ENCODE measurements at regions not wholly inside any gene's neighbourhood (a gene's known extent, or its start where the extent isn't known, plus 50 kb on each side); places are given as distances from the start of the nearest gene placed in this dataset.

- no peaks in the 10 kb centered on the region for H3K36me3 ChIP-seq (ENCODE audit: control insufficient read depth in 1 of 2, insufficient read depth in 2 of 2, low read length in 2 of 2)
- no peak overlapping the region for H3K4me3 ChIP-seq (ENCODE audit: low read depth in 1 of 2, low read length in 2 of 2)
- no peak overlapping the region for H3K27ac ChIP-seq (ENCODE audit: low read depth, low read length)
- H3K9ac ChIP-seq (ENCODE audit: low read depth in 1 of 2, low read length in 2 of 2): no peak overlapping the region
- H3K27me3 ChIP-seq (ENCODE audit: control insufficient read depth in 1 of 2, insufficient read depth in 2 of 2, low read length in 2 of 2): no peaks in the 10 kb centered on the region
- no peaks in the 10 kb centered on the region for H3K4me1 ChIP-seq (ENCODE audit: control insufficient read depth in 1 of 2, insufficient read depth in 2 of 2, low read length in 2 of 2)
- peaks cover 0 to 5% of the 10 kb centered on the region in 2 donors for H3K9me3 ChIP-seq (ENCODE audit: control insufficient read depth in 1 of 2, low read length in 2 of 2)
These were observed 352.5 kb downstream of the GPM6A start for GRCh38 chr4:175459571-175459970.

GRCh38 chr4:175460414-175460813 lies 351.6 kb downstream of the GPM6A start:
- H3K27ac ChIP-seq (ENCODE audit: low read depth, low read length): no peak overlapping the region
- H3K9me3 ChIP-seq (ENCODE audit: control insufficient read depth in 1 of 2, low read length in 2 of 2): peaks cover 0 to 1% of the 10 kb centered on the region in 2 donors
- no peaks in the 10 kb centered on the region for H3K36me3 ChIP-seq (ENCODE audit: control insufficient read depth in 1 of 2, insufficient read depth in 2 of 2, low read length in 2 of 2)
- no peaks in the 10 kb centered on the region for H3K4me1 ChIP-seq (ENCODE audit: control insufficient read depth in 1 of 2, insufficient read depth in 2 of 2, low read length in 2 of 2)
- no peaks in the 10 kb centered on the region for H3K27me3 ChIP-seq (ENCODE audit: control insufficient read depth in 1 of 2, insufficient read depth in 2 of 2, low read length in 2 of 2)
- no peak overlapping the region for H3K9ac ChIP-seq (ENCODE audit: low read depth in 1 of 2, low read length in 2 of 2)
- no peak overlapping the region for H3K4me3 ChIP-seq (ENCODE audit: low read depth in 1 of 2, low read length in 2 of 2)

GRCh38 chr4:175469514-175469913 lies 342.6 kb downstream of the GPM6A start:
- Histone ChIP-seq H3K27me3 (ENCODE audit: control insufficient read depth in 1 of 2, insufficient read depth in 2 of 2, low read length in 2 of 2) (no peaks in the 10 kb centered on the region), H3K4me3 (ENCODE audit: low read depth in 1 of 2, low read length in 2 of 2) (no peak overlapping the region), H3K36me3 (ENCODE audit: control insufficient read depth in 1 of 2, insufficient read depth in 2 of 2, low read length in 2 of 2) (no peaks in the 10 kb centered on the region), H3K4me1 (ENCODE audit: control insufficient read depth in 1 of 2, insufficient read depth in 2 of 2, low read length in 2 of 2) (no peaks in the 10 kb centered on the region), H3K27ac (ENCODE audit: low read depth, low read length) (no peak overlapping the region), H3K9me3 (ENCODE audit: control insufficient read depth in 1 of 2, low read length in 2 of 2) (no peaks in the 10 kb centered on the region), H3K9ac (ENCODE audit: low read depth in 1 of 2, low read length in 2 of 2) (no peak overlapping the region)

- Histone ChIP-seq H3K36me3 (ENCODE audit: control insufficient read depth in 1 of 2, insufficient read depth in 2 of 2, low read length in 2 of 2) (no peaks in the 10 kb centered on the region), H3K4me1 (ENCODE audit: control insufficient read depth in 1 of 2, insufficient read depth in 2 of 2, low read length in 2 of 2) (no peaks in the 10 kb centered on the region), H3K4me3 (ENCODE audit: low read depth in 1 of 2, low read length in 2 of 2) (no peak overlapping the region), H3K27me3 (ENCODE audit: control insufficient read depth in 1 of 2, insufficient read depth in 2 of 2, low read length in 2 of 2) (no peaks in the 10 kb centered on the region), H3K27ac (ENCODE audit: low read depth, low read length) (no peak overlapping the region), H3K9me3 (ENCODE audit: control insufficient read depth in 1 of 2, low read length in 2 of 2) (no peaks in the 10 kb centered on the region), H3K9ac (ENCODE audit: low read depth in 1 of 2, low read length in 2 of 2) (no peak overlapping the region)
These were observed 341.9 kb downstream of the GPM6A start for GRCh38 chr4:175470131-175470530.

DNA sequence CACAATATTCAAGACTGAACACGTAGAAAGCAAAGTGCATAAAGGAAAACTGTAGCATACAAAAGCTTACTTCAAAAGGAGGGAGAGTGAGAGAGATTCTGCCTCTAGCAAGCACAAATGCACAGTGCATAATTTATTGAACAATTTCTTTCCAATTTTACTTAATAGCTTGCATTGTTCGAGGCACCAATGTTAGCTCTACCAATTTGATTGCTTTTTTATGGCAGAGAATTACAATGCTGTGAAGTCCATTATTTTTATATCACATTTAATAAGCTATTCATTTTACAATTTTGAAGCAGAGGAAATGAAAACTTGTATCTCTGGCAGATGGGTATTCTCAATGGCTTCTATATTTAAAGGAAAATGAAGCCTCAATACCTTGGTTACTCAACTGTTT lies 331.7 kb downstream of the GPM6A start:
- H3K9me3 ChIP-seq (ENCODE audit: control insufficient read depth in 1 of 2, low read length in 2 of 2): no peaks in the 10 kb centered on the region
- H3K4me3 ChIP-seq (ENCODE audit: low read depth in 1 of 2, low read length in 2 of 2): no peak overlapping the region
- H3K9ac ChIP-seq (ENCODE audit: low read depth in 1 of 2, low read length in 2 of 2): no peak overlapping the region
- no peaks in the 10 kb centered on the region for H3K4me1 ChIP-seq (ENCODE audit: control insufficient read depth in 1 of 2, insufficient read depth in 2 of 2, low read length in 2 of 2)
- no peak overlapping the region for H3K27ac ChIP-seq (ENCODE audit: low read depth, low read length)
- H3K36me3 ChIP-seq (ENCODE audit: control insufficient read depth in 1 of 2, insufficient read depth in 2 of 2, low read length in 2 of 2): no peaks in the 10 kb centered on the region
- no peaks in the 10 kb centered on the region for H3K27me3 ChIP-seq (ENCODE audit: control insufficient read depth in 1 of 2, insufficient read depth in 2 of 2, low read length in 2 of 2)

- H3K27me3 ChIP-seq (ENCODE audit: control insufficient read depth in 1 of 2, insufficient read depth in 2 of 2, low read length in 2 of 2): no peaks in the 10 kb centered on the region
- H3K36me3 ChIP-seq (ENCODE audit: control insufficient read depth in 1 of 2, insufficient read depth in 2 of 2, low read length in 2 of 2): no peaks in the 10 kb centered on the region
- no peak overlapping the region for H3K27ac ChIP-seq (ENCODE audit: low read depth, low read length)
- peaks cover 0 to 5% of the 10 kb centered on the region in 2 donors for H3K9me3 ChIP-seq (ENCODE audit: control insufficient read depth in 1 of 2, low read length in 2 of 2)
- no peak overlapping the region for H3K9ac ChIP-seq (ENCODE audit: low read depth in 1 of 2, low read length in 2 of 2)
- no peaks in the 10 kb centered on the region for H3K4me1 ChIP-seq (ENCODE audit: control insufficient read depth in 1 of 2, insufficient read depth in 2 of 2, low read length in 2 of 2)
- H3K4me3 ChIP-seq (ENCODE audit: low read depth in 1 of 2, low read length in 2 of 2): no peak overlapping the region
These were observed 312.2 kb downstream of the GPM6A start for GRCh38 chr4:175499735-175500352.

GRCh38 chr4:175504318-175504717 lies 307.7 kb downstream of the GPM6A start:
- no peaks in the 10 kb centered on the region for H3K27me3 ChIP-seq (ENCODE audit: control insufficient read depth in 1 of 2, insufficient read depth in 2 of 2, low read length in 2 of 2)
- H3K4me3 ChIP-seq (ENCODE audit: low read depth in 1 of 2, low read length in 2 of 2): no peak overlapping the region
- no peaks in the 10 kb centered on the region for H3K36me3 ChIP-seq (ENCODE audit: control insufficient read depth in 1 of 2, insufficient read depth in 2 of 2, low read length in 2 of 2)
- no peak overlapping the region for H3K27ac ChIP-seq (ENCODE audit: low read depth, low read length)
- H3K9ac ChIP-seq (ENCODE audit: low read depth in 1 of 2, low read length in 2 of 2): no peak overlapping the region
- H3K4me1 ChIP-seq (ENCODE audit: control insufficient read depth in 1 of 2, insufficient read depth in 2 of 2, low read length in 2 of 2): no peaks in the 10 kb centered on the region
- H3K9me3 ChIP-seq (ENCODE audit: control insufficient read depth in 1 of 2, low read length in 2 of 2): no peaks in the 10 kb centered on the region

DNA sequence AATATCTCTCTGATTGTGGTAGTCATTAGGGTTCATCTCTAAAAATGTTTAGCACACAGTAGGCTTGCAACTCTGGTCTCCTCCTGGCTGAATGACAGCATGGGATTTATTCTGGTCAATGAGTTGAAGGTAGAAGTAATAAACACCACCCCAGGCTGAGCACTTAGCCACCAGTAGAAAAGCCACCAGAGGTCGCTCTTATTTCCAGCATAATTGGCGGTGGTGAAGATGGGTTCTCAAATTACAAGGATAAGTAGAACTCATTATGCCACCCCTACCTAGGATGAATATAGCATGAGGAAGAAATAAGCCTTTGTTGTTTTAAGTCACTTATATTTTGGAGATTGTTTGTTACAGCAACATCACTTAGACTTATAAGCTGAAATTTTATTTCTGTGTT lies 302.7 kb downstream of the GPM6A start:
- Histone ChIP-seq H3K9me3 (ENCODE audit: control insufficient read depth in 1 of 2, low read length in 2 of 2) (no peaks in the 10 kb centered on the region), H3K4me3 (ENCODE audit: low read depth in 1 of 2, low read length in 2 of 2) (no peak overlapping the region), H3K36me3 (ENCODE audit: control insufficient read depth in 1 of 2, insufficient read depth in 2 of 2, low read length in 2 of 2) (no peaks in the 10 kb centered on the region), H3K27ac (ENCODE audit: low read depth, low read length) (no peak overlapping the region), H3K4me1 (ENCODE audit: control insufficient read depth in 1 of 2, insufficient read depth in 2 of 2, low read length in 2 of 2) (no peaks in the 10 kb centered on the region), H3K27me3 (ENCODE audit: control insufficient read depth in 1 of 2, insufficient read depth in 2 of 2, low read length in 2 of 2) (no peaks in the 10 kb centered on the region), H3K9ac (ENCODE audit: low read depth in 1 of 2, low read length in 2 of 2) (no peak overlapping the region)

DNA sequence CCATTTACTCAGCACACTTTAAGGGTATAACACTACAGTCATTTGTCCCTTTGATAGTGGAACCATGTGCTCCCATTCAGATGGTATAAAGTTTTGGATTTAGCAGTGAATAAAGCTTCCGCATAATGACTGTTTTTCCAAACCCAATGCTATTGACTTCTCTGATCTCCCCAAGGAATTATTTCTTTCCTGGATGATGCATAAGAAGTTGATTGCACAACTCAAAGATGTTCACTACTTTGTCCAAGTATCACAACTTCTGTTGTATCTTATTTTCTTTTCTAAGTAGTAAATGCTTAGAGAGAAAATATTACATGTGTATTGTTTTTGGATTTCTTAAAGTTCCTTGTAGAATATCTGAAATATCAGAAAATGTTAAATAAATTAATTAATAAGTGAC lies 300.2 kb downstream of the GPM6A start:
- Histone ChIP-seq H3K4me3 (ENCODE audit: low read depth in 1 of 2, low read length in 2 of 2) (no peak overlapping the region), H3K9me3 (ENCODE audit: control insufficient read depth in 1 of 2, low read length in 2 of 2) (no peaks in the 10 kb centered on the region), H3K27ac (ENCODE audit: low read depth, low read length) (no peak overlapping the region), H3K27me3 (ENCODE audit: control insufficient read depth in 1 of 2, insufficient read depth in 2 of 2, low read length in 2 of 2) (no peaks in the 10 kb centered on the region), H3K36me3 (ENCODE audit: control insufficient read depth in 1 of 2, insufficient read depth in 2 of 2, low read length in 2 of 2) (no peaks in the 10 kb centered on the region), H3K9ac (ENCODE audit: low read depth in 1 of 2, low read length in 2 of 2) (no peak overlapping the region), H3K4me1 (ENCODE audit: control insufficient read depth in 1 of 2, insufficient read depth in 2 of 2, low read length in 2 of 2) (no peaks in the 10 kb centered on the region)

DNA sequence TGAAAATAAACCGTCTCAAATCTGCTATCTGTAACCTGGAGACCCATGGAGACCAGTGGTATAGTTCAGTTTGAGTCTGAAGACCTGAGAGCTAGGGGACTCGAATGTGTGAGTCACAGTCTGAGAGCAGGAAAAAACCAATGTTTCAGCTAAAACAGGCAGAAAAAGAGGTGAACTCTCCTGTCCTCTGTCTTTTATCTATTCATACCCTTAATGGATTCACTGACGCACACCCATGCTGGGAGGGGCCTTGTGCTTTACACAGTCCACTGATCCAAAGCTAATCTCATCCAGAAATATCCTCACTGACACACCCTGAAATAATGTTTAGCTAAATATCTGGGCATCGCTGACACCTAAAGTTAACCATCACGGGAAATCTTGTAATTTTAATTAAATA lies 297.9 kb downstream of the GPM6A start:
- no peaks in the 10 kb centered on the region for H3K27me3 ChIP-seq (ENCODE audit: control insufficient read depth in 1 of 2, insufficient read depth in 2 of 2, low read length in 2 of 2)
- no peaks in the 10 kb centered on the region for H3K4me1 ChIP-seq (ENCODE audit: control insufficient read depth in 1 of 2, insufficient read depth in 2 of 2, low read length in 2 of 2)
- H3K27ac ChIP-seq (ENCODE audit: low read depth, low read length): no peak overlapping the region
- H3K36me3 ChIP-seq (ENCODE audit: control insufficient read depth in 1 of 2, insufficient read depth in 2 of 2, low read length in 2 of 2): no peaks in the 10 kb centered on the region
- H3K9me3 ChIP-seq (ENCODE audit: control insufficient read depth in 1 of 2, low read length in 2 of 2): no peaks in the 10 kb centered on the region
- no peak overlapping the region for H3K9ac ChIP-seq (ENCODE audit: low read depth in 1 of 2, low read length in 2 of 2)
- H3K4me3 ChIP-seq (ENCODE audit: low read depth in 1 of 2, low read length in 2 of 2): no peak overlapping the region

DNA sequence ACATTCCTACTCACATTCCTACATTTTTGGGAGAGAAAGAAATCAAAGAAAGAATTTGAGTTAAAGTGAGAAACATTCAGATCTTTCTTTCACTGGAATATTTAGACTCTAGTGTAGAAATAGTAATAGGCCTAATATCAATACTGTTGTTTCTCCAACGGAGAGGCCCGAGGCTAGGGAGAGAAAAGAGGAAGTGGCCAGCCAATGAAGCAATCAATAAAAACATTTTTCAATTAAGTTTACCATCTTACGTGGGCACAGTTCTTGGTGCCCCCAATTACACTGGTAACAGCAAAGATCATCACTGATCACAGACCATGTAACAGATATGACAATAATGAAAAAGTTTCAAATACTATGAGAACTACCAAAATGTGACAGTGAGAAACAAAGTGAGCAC lies 281.4 kb downstream of the GPM6A start:
- Histone ChIP-seq H3K9ac (ENCODE audit: low read depth in 1 of 2, low read length in 2 of 2) (no peak overlapping the region), H3K36me3 (ENCODE audit: control insufficient read depth in 1 of 2, insufficient read depth in 2 of 2, low read length in 2 of 2) (no peaks in the 10 kb centered on the region), H3K9me3 (ENCODE audit: control insufficient read depth in 1 of 2, low read length in 2 of 2) (no peaks in the 10 kb centered on the region), H3K4me1 (ENCODE audit: control insufficient read depth in 1 of 2, insufficient read depth in 2 of 2, low read length in 2 of 2) (no peaks in the 10 kb centered on the region), H3K27me3 (ENCODE audit: control insufficient read depth in 1 of 2, insufficient read depth in 2 of 2, low read length in 2 of 2) (no peaks in the 10 kb centered on the region), H3K27ac (ENCODE audit: low read depth, low read length) (no peak overlapping the region), H3K4me3 (ENCODE audit: low read depth in 1 of 2, low read length in 2 of 2) (no peak overlapping the region)
